ENCODE measurements at regions not wholly inside any gene's neighbourhood (a gene's known extent, or its start where the extent isn't known, plus 50 kb on each side); places are given as distances from the start of the nearest gene placed in this dataset.

DNA sequence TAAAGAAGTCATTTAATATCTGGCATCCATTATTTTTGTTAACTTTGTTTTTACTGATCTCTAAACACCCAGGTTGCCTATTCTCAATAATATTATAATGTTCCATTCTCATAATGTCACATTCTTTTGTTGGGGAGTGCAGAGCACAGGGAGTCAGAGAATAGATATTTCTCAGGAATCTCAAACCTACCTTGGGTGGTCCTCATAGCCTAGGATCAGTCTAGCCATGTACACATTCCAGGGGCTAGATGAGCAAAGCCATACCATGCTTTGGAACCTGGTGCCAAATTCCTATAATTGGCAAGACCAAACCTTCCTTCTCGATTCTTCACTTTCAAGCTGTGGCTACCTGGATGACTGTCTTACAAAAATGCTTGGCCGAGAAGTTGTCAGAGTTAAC lies 1124.7 kb upstream of the WWC1 start:
- TF ChIP-seq EZH2 (IDR thresholded peaks at IDR 0.05; ENCODE audit: insufficient read depth, poor library complexity, severe bottlenecking) (no peak), EZH2phosphoT487 (IDR thresholded peaks at IDR 0.05; ENCODE audit: insufficient read depth, low read depth) (no peak)
